ENCODE measurements at regions not wholly inside any gene's neighbourhood (a gene's known extent, or its start where the extent isn't known, plus 50 kb on each side); places are given as distances from the start of the nearest gene placed in this dataset.

DNA sequence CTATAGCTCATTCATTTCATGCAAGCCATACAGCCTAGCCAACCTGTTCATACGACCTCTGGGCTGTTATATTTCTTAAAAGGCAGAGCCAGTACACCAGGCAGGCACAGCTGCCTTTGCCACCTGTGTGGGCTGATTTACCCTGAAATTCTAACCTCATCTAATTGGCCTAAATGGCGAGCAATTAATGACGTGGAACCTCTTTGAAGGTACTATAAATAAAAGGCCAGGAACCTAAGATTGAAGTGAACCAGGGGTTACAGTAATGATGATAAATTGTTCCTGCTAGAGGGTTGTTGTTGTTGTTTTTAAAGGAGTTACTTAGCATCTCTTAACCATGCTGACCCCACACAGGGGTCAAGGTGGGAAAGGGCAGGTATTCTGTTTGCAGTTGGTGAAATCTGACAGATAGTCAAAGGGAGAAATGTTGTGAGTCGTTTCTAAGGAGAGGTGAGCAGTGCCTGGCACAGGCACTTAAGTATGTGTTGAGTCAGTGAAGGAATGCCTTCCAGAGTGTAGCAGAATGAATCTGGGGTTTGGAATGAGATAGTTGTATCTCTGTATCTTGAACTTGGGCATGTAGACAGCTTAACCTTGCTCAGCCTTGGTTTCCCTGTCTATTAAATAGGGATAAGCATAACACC is 213.5 kb upstream of the NAV2 start:
- H3K4me3 ChIP-seq (ENCODE audit: low read length in 3 of 3): no peak overlapping the region

DNA sequence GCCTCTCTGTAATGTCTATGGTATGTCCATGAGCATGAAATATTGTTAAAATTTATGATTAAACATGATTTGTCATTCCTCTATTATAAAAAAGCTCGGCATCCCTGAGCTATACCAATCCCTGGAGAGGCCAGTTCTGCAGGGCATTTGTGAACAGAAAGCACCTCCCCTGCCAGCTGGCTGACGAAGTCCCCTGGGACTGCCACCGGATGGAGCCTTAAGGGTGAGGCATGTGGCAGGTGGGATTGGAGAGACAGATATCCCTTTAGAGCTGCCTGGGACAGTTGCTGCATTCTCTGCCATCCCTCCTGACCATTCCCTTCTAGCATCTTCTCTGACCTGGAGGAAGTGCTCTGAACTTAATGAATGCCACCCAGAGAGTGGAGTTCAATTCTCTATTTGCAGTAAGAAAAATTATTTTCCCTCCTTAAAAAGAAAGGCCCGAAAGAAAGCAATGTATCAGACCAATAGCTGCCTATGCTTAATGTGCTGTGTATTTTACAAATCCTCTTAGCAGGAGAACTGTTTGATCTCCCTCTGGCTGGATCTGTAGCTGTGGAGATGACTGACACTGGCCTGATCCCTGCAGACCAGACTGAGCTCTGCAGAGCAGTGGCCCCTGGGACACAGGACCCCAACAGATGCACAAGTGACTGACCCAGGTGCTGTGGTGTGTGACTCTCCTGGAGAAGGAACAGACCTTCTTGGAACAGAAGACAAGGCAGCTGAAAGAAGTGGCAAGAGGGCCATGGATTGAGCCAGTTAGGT is 219.0 kb upstream of the NAV2 start:
- H3K27me3 ChIP-seq (ENCODE audit: control insufficient read depth in 3 of 3, insufficient read depth in 3 of 3, low read length in 3 of 3): no peaks in the 10 kb centered on the region
- no peaks in the 10 kb centered on the region for H3K36me3 ChIP-seq (ENCODE audit: control insufficient read depth in 3 of 3, insufficient read depth in 3 of 3, low read length in 3 of 3)
- H3K9me3 ChIP-seq (ENCODE audit: control insufficient read depth in 3 of 3, low read length in 3 of 3): no peaks in the 10 kb centered on the region
- no peak overlapping the region for H3K27ac ChIP-seq (ENCODE audit: low read depth, low read length)
- H3K9ac ChIP-seq (ENCODE audit: low read depth in 1 of 3, low read length in 3 of 3): no peak overlapping the region
- H3K4me1 ChIP-seq (ENCODE audit: control insufficient read depth in 3 of 3, insufficient read depth in 3 of 3, low read length in 3 of 3): no peaks in the 10 kb centered on the region
- H3K4me3 ChIP-seq (ENCODE audit: low read length in 3 of 3): no peak overlapping the region

More for the DNA sequence above, 213.5 kb upstream of the NAV2 start:
- H3K9ac ChIP-seq (ENCODE audit: low read depth in 1 of 3, low read length in 3 of 3): no peak overlapping the region
- H3K36me3 ChIP-seq (ENCODE audit: control insufficient read depth in 3 of 3, insufficient read depth in 3 of 3, low read length in 3 of 3): no peaks in the 10 kb centered on the region
- no peak overlapping the region for H3K27ac ChIP-seq (ENCODE audit: low read depth, low read length)
- no peaks in the 10 kb centered on the region for H3K9me3 ChIP-seq (ENCODE audit: control insufficient read depth in 3 of 3, low read length in 3 of 3)
- no peaks in the 10 kb centered on the region for H3K27me3 ChIP-seq (ENCODE audit: control insufficient read depth in 3 of 3, insufficient read depth in 3 of 3, low read length in 3 of 3)
- no peaks in the 10 kb centered on the region for H3K4me1 ChIP-seq (ENCODE audit: control insufficient read depth in 3 of 3, insufficient read depth in 3 of 3, low read length in 3 of 3)

DNA sequence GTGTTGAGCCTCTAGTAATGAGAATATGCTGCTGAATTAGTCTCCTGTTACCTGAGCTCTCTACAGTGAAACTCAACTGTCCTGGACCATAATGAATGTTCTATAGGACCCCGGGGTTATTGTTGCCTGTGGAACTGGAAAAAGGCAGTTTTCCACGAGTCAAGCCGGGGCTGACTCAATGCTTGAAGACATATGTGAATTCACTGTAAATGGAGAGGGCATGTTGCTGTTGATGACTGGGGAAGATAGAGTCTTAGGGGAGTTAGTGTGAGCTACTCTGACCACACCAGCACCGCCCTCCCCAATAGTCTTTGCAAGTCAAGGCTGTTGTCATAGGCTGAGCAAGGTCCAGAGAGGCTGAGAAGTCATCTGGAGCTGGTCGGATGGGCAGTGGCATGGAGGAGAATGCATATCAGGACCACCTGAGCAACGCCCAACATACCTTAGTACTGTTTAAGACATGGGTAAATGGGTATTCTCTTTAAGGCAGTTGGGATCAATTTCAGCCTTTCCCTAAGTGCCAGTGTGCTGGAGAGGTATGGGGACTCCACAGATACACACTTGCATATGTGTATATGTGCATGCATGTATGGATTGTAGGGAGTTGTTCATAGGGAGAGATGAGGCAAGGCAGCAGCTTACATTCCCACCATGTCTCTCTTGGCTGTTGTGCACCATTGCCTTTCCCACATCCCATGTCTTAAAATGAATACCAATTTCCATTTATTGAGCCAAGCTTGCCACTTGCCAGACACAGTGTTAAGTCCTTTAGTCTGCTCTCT is 230.1 kb upstream of the NAV2 start:
- Histone ChIP-seq H3K27me3 (ENCODE audit: control insufficient read depth in 3 of 3, insufficient read depth in 3 of 3, low read length in 3 of 3) (peaks cover 0 to 15% (median 3%) of the 10 kb centered on the region in 3 donors), H3K36me3 (ENCODE audit: control insufficient read depth in 3 of 3, insufficient read depth in 3 of 3, low read length in 3 of 3) (no peaks in the 10 kb centered on the region), H3K4me3 (ENCODE audit: low read length in 3 of 3) (no peak overlapping the region), H3K4me1 (ENCODE audit: control insufficient read depth in 3 of 3, insufficient read depth in 3 of 3, low read length in 3 of 3) (no peaks in the 10 kb centered on the region), H3K9me3 (ENCODE audit: control insufficient read depth in 3 of 3, low read length in 3 of 3) (no peaks in the 10 kb centered on the region), H3K27ac (ENCODE audit: low read depth, low read length) (no peak overlapping the region), H3K9ac (ENCODE audit: low read depth in 1 of 3, low read length in 3 of 3) (no peak overlapping the region)

DNA sequence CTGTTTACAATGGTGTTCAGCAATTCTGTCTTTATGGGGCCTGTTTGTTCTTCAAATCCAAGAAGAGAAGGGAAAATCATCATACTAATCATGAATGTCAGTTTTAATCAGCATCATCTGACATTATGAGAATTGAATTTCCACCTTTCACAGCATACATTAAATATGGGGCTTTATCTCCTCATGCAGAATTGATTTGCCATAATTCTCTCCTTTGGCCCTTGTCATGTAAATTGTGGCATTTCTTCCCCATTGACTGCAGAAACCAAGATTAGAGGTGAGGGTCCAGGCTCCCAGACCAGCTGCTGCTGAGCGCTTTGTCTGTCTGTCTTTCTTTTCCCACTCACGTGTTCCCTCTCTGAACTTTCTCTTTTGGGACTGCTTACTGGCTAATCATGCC is 232.1 kb upstream of the NAV2 start:
- no peaks in the 10 kb centered on the region for H3K9me3 ChIP-seq (ENCODE audit: control insufficient read depth in 3 of 3, low read length in 3 of 3)
- no peaks in the 10 kb centered on the region for H3K4me1 ChIP-seq (ENCODE audit: control insufficient read depth in 3 of 3, insufficient read depth in 3 of 3, low read length in 3 of 3)
- H3K4me3 ChIP-seq (ENCODE audit: low read length in 3 of 3): no peak overlapping the region
- H3K27ac ChIP-seq (ENCODE audit: low read depth, low read length): no peak overlapping the region
- no peaks in the 10 kb centered on the region for H3K36me3 ChIP-seq (ENCODE audit: control insufficient read depth in 3 of 3, insufficient read depth in 3 of 3, low read length in 3 of 3)
- H3K9ac ChIP-seq (ENCODE audit: low read depth in 1 of 3, low read length in 3 of 3): no peak overlapping the region
- H3K27me3 ChIP-seq (ENCODE audit: control insufficient read depth in 3 of 3, insufficient read depth in 3 of 3, low read length in 3 of 3): peaks cover 0 to 23% (median 3%) of the 10 kb centered on the region in 3 donors

DNA sequence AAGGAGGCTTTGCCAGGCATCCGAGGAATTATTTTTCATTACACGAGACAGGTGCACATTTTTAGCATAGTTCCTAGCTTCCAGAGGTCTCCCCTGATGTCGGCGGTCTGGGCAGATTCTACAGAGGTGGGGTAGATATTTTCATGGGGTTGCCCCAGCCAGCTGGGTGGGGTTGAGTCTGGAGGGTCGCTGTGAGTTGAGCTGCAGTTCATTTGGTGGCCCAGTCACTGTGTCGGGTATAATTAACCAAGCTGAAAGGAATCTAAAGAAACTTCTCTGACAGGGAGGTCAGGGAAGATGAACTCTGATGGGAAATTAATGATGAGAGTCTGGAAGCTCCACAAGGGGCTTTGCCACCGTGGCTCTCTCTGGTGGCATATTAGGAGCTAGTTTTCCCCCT is 233.7 kb upstream of the NAV2 start:
- Histone ChIP-seq H3K27me3 (ENCODE audit: control insufficient read depth in 3 of 3, insufficient read depth in 3 of 3, low read length in 3 of 3) (peaks cover 0 to 31% (median 3%) of the 10 kb centered on the region in 3 donors), H3K9me3 (ENCODE audit: control insufficient read depth in 3 of 3, low read length in 3 of 3) (no peaks in the 10 kb centered on the region), H3K36me3 (ENCODE audit: control insufficient read depth in 3 of 3, insufficient read depth in 3 of 3, low read length in 3 of 3) (no peaks in the 10 kb centered on the region), H3K4me1 (ENCODE audit: control insufficient read depth in 3 of 3, insufficient read depth in 3 of 3, low read length in 3 of 3) (no peaks in the 10 kb centered on the region), H3K9ac (ENCODE audit: low read depth in 1 of 3, low read length in 3 of 3) (no peak overlapping the region), H3K27ac (ENCODE audit: low read depth, low read length) (no peak overlapping the region), H3K4me3 (ENCODE audit: low read length in 3 of 3) (no peak overlapping the region)

DNA sequence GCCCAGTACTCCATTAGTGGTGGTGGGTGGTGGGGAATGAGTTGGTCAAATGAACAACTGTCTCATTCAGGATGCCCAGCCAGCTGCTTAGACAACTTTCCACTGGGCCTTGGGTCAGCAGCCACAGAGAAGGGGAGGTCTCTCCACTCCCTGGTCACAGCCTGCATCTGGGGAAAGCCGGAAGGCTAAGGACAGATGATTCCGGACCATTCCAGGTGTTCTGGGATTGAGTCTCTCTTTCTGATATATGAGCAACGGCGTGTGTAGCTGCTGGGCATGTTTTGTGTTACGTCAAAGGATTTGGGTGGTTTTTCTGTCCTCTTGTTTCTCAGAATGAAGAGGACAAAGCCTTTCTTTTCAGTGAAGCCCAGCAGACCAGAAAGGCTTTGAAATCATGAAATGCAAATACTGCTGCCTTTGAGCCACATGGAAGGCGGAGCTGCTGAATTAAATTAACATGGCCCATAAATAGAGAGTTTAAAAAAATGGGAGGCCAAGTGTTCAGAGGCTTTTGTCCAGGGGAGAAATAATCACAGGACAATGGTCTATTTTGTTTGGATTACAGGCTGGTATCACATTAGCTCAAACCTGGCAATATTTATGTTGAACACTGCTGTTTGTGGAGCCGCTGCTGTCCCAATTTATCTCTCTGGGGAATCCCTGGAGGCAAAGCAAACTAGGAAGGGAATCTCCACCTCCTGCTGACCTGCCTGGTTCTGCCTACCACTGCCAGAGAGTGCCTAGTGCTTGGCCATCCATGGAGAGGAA is 234.4 kb upstream of the E2F8 start:
- Histone ChIP-seq H3K9ac (ENCODE audit: low read depth in 1 of 3, low read length in 3 of 3) (no peak overlapping the region), H3K4me3 (ENCODE audit: low read length in 3 of 3) (no peak overlapping the region), H3K27me3 (ENCODE audit: control insufficient read depth in 3 of 3, insufficient read depth in 3 of 3, low read length in 3 of 3) (peaks cover 0 to 29% (median 0%) of the 10 kb centered on the region in 3 donors), H3K9me3 (ENCODE audit: control insufficient read depth in 3 of 3, low read length in 3 of 3) (no peaks in the 10 kb centered on the region), H3K4me1 (ENCODE audit: control insufficient read depth in 3 of 3, insufficient read depth in 3 of 3, low read length in 3 of 3) (no peaks in the 10 kb centered on the region), H3K27ac (ENCODE audit: low read depth, low read length) (no peak overlapping the region), H3K36me3 (ENCODE audit: control insufficient read depth in 3 of 3, insufficient read depth in 3 of 3, low read length in 3 of 3) (no peaks in the 10 kb centered on the region)

DNA sequence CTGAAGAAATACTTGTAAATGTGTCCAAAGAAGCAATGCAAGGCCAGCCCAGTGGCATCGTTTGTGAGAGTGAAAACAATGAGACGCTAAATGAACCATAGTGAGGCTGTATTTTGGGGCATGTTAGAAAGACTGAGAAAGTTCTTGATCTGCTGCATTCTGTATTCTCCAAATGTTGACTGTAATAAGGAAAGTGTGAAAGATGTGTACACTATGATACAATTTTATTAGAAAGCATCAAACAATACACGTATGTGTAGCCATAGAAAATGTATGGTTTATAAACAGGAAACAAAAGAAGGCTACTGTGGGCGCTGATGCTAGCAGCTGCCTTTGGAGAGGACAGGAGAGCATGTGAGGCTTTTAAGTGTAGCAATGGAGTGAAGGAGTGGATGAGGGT is 233.5 kb upstream of the E2F8 start:
- Histone ChIP-seq H3K36me3 (ENCODE audit: control insufficient read depth in 3 of 3, insufficient read depth in 3 of 3, low read length in 3 of 3) (no peaks in the 10 kb centered on the region), H3K9me3 (ENCODE audit: control insufficient read depth in 3 of 3, low read length in 3 of 3) (no peaks in the 10 kb centered on the region), H3K9ac (ENCODE audit: low read depth in 1 of 3, low read length in 3 of 3) (no peak overlapping the region), H3K27me3 (ENCODE audit: control insufficient read depth in 3 of 3, insufficient read depth in 3 of 3, low read length in 3 of 3) (peaks cover 0 to 30% (median 0%) of the 10 kb centered on the region in 3 donors), H3K27ac (ENCODE audit: low read depth, low read length) (no peak overlapping the region), H3K4me1 (ENCODE audit: control insufficient read depth in 3 of 3, insufficient read depth in 3 of 3, low read length in 3 of 3) (no peaks in the 10 kb centered on the region), H3K4me3 (ENCODE audit: low read length in 3 of 3) (no peak overlapping the region)

DNA sequence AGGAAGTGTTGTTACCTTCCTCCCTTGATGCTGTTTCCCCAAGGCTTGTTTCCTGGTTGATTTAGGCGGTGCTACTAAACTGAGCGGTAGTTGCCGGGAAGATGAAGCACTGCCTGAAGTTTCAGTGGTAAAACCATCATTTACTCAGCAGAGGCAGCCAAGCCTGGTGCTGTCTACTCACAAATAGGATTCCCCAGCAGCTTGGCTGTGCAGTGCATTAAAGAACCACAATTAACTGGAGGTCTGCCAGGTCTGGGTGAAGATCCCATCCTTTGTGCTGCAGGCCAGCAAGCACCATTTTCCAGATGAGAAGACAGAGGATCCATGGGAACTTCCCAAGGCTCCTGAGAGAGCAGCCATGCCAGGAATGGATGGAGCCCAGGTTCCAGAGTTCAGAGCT is 231.9 kb upstream of the E2F8 start:
- H3K27ac ChIP-seq (ENCODE audit: low read depth, low read length): no peak overlapping the region
- H3K9me3 ChIP-seq (ENCODE audit: control insufficient read depth in 3 of 3, low read length in 3 of 3): no peaks in the 10 kb centered on the region
- no peak overlapping the region for H3K9ac ChIP-seq (ENCODE audit: low read depth in 1 of 3, low read length in 3 of 3)
- H3K4me3 ChIP-seq (ENCODE audit: low read length in 3 of 3): no peak overlapping the region
- H3K36me3 ChIP-seq (ENCODE audit: control insufficient read depth in 3 of 3, insufficient read depth in 3 of 3, low read length in 3 of 3): no peaks in the 10 kb centered on the region
- H3K27me3 ChIP-seq (ENCODE audit: control insufficient read depth in 3 of 3, insufficient read depth in 3 of 3, low read length in 3 of 3): peaks cover 0 to 24% (median 0%) of the 10 kb centered on the region in 3 donors
- no peaks in the 10 kb centered on the region for H3K4me1 ChIP-seq (ENCODE audit: control insufficient read depth in 3 of 3, insufficient read depth in 3 of 3, low read length in 3 of 3)

DNA sequence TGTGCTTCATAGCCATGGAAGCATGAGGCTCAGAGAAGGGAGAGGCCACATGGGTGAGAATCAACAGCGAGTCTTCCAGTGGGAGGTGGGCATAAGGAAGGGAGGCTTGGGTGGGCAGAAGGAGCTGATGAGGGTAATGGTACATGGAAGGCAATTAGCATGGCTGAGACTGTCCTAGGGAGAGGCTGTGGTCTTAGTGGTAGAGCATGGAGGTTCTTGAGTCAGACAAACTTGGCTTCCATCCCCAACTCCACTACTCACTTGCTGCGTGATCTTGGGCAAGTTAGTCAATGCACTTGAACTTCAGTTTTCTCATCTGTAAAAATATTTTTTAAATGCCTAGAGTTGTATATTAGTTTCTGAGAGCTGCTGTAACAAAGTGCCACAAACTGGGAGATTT is 227.2 kb upstream of the E2F8 start:
- H3K27me3 ChIP-seq (ENCODE audit: control insufficient read depth in 3 of 3, insufficient read depth in 3 of 3, low read length in 3 of 3): peaks cover 0 to 12% (median 0%) of the 10 kb centered on the region in 3 donors
- no peaks in the 10 kb centered on the region for H3K4me1 ChIP-seq (ENCODE audit: control insufficient read depth in 3 of 3, insufficient read depth in 3 of 3, low read length in 3 of 3)
- no peak overlapping the region for H3K27ac ChIP-seq (ENCODE audit: low read depth, low read length)
- no peak overlapping the region for H3K9ac ChIP-seq (ENCODE audit: low read depth in 1 of 3, low read length in 3 of 3)
- H3K36me3 ChIP-seq (ENCODE audit: control insufficient read depth in 3 of 3, insufficient read depth in 3 of 3, low read length in 3 of 3): no peaks in the 10 kb centered on the region
- H3K4me3 ChIP-seq (ENCODE audit: low read length in 3 of 3): no peak overlapping the region
- H3K9me3 ChIP-seq (ENCODE audit: control insufficient read depth in 3 of 3, low read length in 3 of 3): no peaks in the 10 kb centered on the region
